GM19452 (cell line): ENCODE measurements at regions not wholly inside any gene's neighbourhood (a gene's known extent, or its start where the extent isn't known, plus 50 kb on each side); places are given as distances from the start of the nearest gene placed in this dataset.
"Not testable (repeated sequence)": the region's sequence is repeated elsewhere in the genome, so short reads cannot be mapped to it uniquely, and the experiment has no call there.

Experiments used
- ATAC-seq: cut with Tn5 transposase; IDR thresholded peaks from one replicate; pipeline ENCODE4 v1.9.1; 2021; ENCODE audit not compliant: unreplicated experiment

DNA sequence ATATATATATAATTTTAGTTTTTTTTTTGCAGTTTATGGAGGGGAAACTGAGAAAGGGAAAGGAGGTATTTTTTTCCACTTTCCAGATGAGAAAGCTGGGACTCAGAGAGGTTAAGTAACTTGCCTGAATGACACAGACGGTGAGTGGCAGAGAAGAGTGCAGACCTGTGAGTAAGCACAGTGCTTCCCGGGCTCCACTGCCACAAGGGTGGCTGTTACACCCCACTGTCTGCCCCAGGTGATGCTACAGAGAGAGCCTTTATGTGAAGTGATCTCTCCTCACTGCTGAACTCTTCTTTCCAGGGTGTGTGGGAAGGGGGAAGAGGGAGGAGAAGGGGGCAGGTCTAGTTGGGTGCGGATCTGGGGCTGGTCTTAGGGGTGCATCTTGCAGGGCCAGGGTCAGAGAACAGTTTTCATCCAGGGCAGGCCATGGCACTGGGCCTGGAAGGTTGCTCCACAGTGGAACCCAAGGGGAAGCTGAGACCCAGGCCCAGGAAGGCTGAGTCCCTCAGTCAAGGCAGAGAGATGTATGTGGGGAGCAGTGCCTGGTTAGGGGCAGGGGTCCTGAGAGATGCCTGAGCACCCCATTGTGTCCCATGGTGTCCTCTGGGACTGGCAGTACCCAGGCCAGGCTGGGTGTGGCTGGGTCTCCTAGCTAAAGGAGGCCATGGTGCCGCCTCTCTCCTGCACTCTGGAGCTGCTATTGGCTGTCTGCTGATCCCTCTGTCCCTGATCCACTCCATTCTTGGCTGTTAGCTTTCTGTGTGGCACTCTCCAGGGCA, 357.5 kb downstream of the PTPRU start:
- no peak for ATAC-seq

DNA sequence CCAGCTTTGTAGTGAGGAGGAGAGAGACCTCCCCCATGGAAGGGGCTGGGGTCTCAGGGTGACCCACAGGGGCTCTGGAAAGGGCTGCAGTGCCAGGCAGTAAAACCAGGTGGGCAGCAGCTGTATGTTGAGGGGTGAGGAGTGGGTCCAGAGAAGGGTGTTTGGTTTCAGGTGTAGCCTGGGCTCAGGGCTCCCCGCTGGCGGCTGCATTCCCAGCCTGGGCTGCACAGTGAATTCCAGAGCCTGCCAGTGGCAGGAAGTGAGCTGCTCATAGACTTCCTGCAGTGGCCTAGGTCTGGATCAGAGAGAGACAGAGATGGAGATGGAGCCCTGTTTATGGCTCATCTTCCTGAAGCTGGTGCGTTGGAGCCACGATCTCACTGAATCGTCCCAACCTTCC, 356.4 kb downstream of the PTPRU start:
- no peak for ATAC-seq

DNA sequence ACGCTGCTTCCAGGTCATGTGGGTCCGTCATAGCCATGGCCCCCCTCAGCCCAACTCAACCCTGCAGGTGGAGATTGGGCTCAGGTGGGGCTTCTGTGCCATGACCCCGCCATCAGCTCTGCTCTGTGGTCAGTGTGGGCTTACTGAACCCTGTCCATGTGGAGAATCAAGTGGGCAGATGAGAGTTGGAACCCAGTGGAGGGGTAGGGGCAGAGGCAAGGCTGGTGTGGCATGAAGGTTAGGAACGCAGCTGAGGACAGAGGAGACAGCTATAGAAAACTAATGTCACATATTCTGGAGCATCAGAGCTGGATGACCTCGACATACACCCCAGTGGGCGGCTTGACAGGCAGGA, 355.9 kb downstream of the PTPRU start:
- no peak for ATAC-seq

DNA sequence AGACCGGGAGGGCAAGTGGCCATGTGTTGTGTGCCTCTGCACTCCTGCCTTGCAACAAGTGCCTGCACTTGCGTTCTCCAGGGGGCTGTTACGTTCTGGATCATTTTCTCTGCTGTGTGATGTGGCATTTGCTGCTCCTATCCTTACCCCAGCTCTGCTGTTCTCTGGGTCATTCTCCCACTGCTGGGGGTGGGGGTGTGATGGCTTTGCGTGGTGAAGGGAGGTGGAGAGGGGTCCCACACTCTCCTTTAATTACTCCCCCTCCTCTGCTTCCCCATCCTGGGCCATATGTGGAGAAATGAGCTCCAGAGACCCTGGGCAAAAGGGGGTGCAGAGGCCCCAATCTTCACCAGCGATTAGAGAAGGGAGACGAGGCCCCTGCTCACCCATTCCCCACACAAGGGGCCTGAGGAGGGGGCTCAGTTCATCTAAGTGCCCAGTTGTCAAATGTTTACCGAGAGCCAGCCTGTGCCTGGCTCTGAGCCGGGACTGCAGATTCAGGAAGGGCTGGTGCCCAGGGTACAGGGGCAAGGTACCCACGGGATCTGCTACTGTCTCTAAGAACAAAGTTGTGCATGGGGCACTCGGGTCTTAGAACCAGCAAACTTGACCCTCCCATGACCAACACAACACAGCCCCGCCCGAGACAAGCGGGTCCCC, 355.4 kb downstream of the PTPRU start:
- ATAC-seq, result no peak

DNA sequence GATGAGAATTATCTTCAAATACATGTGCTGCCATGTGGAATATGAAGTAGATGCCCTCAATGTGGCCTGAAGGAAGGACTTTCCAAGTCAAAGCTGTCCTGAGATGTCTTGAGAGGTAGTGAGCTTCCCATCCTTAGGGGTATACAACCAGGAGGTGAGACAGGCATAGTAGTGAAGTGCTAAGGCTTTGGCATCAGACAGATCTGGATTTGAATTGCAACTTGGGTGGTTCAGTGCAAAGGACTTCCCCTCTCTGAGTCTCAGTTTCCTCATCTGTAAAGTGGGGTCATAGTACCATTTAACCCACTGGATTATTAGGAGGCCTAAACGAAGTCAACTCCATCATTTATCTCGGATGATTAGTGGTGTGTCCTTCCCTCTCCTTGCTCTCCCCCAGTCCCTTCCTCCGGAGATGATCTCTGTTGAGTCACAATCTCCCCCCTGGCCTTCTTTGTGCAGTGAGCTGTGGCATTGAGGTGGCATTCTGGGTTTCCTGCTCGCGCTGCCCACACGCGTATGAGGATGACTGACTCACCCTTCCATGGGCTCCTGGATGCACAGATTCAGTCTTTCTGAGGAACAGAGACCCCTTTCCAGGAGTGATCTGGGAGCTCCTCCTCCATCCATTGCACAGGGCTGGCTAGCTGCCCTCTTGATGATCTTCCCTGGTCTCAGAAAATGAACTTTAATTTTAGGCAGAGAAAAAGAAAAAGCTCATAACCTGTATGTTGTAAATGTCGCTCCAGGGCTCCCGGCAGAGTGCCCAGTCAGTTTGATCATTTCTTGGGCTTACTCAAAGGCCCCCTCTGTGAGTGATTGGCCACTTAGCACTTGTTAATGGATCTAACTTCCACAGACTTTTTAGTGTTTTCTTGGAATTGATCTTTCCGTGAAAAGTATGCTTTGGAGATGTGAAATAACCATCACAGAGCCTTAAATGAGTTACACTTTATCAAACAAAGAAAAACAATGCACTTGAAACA, 354.6 kb downstream of the PTPRU start:
- no peak for ATAC-seq

DNA sequence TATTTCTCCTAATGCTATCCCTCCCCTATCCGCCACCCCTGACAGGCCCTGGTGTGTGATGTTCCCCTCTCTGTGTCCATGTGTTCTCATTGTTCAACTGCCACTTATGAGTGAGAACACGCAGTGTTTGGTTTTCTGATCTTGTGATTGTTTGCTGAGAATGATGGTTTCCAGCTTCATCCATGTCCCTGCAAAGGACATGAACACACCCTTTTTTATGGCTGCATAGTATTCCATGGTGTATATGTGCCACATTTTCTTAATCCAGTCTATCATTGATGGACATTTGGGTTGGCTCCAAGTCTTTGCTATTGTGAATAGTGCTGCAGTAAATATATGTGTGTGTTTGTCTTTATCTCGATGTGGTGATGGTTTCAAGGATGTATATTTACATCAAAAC, 353.4 kb downstream of the PTPRU start:
- not testable (repeated sequence) for ATAC-seq

DNA sequence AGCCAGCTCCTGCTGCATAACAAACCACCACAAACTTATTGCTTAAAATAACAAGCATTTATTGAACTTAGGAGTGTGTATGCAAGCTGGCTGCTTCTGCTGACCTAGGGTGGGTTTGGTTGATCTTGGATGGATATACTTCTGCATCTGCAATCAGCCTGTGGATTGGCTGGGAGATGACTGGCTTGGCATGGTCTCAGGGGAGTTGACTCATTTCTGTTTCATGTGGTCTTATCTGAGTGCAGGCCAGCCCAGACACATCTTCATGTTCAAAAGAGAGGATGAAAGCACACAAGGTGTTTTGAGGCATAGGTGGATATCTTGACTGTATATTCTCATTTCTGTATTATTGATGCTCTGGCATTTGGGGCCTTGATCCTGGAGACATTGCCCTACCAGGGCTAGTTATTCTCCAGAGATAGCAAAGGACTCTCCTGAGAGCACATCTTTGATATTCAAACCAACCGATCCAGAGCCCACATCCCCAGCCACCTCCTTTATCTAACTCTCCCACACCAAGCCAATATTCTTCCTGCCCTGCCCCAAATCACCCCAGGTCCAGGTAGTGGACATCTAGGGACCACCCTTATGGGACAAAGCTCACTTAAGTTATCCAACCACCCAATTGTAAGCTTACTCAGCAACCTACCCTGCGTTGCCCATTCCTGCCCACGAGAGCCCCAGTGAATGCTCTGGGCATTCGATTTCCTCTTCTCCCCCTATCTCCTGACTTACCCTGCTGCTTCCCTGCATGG, 350.8 kb downstream of the PTPRU start:
- ATAC-seq, result no peak

DNA sequence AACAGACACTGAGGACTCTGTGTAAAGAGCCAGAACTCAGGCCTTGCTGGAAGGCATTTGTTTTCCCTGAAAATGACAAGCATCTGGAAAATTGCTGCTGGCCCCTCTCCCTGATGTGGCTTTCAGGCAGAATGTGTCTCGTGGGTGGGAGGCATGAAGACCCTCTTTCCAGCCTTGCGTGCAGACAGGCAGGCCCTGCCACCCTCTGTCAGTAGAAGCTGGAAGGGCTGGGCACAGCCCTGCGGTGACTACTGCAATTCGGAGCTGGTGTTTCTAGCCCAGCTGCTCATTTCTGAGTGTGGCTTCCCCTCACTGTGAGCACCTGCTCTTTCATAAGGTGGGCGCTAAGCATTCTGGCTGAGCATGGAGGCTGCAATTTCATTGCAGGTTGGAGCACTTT, 349.9 kb downstream of the PTPRU start:
- ATAC-seq, result no peak

DNA sequence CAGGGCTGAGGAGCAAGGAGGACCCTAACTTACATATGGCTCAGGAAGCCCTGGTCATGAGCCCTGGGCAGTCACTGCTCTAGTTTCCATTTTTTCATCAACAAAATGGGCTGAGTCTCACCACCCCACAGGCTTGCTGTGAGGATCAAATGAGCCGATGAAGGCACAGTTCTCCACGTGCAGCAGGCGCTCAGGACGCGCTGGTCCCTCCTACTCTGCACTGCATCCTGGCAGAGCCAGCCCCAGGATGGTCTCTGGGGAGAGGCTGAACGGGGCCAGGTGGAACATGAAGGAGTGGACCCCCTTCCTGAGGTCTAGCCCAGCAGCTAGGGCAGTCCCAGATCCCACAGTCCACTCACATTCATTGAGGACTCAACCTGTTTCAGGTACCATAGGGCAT, 349.3 kb downstream of the PTPRU start:
- no peak for ATAC-seq

DNA sequence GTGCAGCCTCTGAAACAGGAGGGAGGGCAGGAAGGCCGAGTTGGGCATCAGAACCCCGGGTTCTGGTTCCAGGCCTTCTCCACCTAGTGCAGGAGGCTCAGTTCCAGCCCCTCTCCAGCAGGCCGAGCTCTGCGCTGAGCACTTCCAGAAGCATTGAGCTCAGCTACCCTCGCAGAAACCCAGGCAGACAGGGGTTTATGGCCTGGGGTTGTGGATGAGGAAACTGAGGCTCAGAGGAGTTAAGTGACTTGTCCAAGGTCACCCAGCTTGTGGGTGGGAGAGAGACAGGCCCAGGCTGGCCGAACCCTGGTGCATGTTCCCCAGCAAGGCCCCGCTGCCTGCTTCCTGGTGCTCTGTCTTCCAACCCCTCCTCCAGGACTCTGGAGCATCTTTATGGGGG, 348.9 kb downstream of the PTPRU start:
- no peak for ATAC-seq

DNA sequence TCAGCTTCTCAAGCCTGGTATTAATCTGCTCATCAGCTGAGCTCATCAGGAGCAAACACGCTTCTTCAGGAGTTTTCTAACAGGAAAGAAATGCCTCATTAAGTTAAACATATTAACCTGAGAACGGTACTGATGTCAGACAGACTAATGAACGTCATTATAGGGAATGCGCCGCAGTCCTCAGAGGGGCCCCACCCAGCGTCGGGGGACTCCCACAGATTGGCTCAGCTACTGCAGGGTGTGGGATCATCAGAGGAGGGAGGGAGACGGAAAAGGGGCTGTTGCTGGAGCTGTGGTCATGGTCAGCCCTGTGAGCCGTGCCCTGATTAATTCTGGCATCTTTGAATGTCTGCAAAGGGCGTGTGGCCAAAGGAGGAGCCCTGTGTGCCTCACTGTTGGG, 348.5 kb downstream of the PTPRU start:
- ATAC-seq, result no peak

DNA sequence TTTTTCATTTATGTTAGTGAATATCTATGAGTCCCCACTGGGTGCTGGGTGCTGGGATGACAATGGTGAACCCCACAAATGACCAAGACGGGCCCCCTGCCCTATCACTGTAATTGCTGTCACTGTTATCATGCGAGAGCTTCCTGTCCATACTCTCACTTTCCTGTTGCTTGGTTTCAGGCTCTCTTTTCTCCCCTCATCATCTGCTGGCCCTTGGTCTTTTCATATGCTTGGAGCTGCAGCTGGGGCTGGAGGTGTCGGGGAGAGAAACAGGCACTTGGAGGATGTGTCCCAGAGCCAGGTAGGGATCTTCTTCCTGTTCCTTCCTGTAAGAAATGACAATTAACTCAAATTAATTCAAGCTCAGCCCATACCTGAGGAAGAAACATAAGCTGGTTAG, 348.0 kb downstream of the PTPRU start:
- ATAC-seq, result no peak

DNA sequence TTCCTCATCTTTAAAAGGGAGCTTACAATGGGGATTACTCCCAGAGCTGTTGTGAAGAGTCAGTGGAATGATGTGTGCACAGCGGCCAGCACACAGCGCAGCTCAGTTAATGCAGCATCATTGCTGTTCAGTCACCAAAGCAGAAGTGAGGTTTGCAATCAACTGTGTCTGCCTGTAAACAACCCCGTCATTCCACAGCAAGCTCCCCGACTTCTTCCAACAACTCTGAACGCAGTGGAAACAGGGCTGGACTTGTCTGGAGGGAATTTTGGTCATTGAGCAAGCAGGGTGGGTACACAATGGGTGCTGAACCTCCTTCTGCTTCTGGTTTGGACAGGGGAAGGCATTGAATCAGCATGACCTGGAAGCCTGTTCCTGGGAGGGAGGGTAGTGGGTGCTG, 347.4 kb downstream of the PTPRU start:
- no peak for ATAC-seq

DNA sequence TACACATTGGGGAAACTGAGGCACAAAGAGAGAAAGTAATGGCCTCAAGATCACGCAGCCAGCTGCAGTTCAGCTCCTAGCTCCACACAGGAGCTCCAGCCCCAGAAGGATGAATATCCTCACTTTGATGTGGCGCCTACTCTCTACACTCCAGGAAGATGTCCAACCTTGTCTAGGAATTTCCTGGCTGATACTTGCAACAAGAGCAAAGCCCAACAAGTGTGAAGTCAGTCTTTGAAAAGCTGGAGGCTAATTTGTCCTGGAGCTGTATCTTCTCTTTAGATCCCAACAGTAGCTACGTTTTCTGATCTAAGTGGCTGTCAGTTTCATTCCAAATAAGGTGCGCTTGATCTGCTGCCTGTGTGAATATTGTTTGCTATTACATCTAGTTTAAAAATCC, 344.9 kb downstream of the PTPRU start:
- no peak for ATAC-seq

DNA sequence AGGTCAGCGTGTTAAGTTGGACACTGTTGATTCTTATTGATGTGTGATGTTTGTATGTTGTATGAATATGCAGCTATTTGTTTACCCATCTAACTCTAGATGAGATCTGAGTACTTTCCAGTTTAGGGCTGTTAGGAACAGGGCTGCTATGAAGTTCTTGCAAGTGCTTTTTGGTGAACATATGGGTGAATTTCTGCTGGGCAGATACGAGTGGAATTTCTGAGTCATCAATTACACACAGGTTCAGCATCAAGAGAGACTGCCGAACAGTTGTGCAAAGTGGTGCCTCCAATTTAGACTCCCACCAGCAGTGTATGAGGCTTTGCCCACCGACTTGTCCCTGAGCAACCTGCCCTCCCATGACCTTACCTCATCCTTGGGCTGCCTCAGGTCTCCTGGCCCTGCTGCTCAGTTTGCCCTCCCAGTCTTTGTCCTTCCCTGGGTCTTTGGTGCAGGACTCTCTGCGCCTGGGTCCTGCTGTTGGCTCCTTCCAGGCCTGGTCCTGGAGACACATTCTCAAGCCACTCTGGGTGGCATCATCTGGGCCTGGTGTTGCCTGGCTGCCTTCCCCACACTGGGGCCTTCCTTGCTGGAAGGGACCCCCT, 343.6 kb downstream of the PTPRU start:
- ATAC-seq, result no peak

DNA sequence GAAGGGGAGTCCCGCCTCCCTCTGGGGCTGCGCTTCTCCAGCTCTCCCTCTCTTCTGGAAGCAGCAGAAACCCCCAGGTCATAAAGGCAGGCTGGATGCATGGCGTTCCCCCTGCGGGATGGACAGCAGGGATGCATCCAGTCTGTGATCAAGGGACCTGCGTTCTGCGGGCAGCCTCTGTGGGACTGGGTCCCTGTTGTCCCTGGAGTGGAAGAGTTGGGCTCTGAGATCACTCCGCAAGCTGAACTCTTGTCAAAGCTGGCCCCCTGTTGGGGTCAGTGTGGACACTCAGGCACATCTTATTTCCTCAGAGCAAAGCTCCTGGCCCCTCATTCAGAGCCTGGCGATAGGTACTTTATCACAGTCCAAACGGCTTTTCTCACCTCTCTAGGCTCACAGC, 341.2 kb downstream of the PTPRU start:
- ATAC-seq, result no peak

DNA sequence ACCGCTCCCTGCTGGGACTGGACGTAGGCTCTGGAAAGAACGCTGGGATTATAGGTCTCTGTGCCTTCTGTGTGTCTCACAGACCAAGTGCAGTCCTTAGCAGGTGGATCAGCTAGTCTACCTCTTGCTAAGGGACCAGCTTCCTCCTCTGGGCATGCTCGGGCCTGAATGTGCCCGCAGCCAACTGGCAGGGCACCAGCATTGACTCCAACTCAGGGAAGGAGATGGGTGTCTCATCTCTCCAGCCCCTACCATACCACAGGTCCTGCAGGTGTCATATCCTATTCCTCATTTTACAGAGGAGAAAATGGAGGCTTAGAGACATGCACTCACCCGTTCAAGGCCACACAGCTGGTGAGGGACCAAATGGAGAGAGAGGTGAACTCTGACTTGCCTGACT, 340.2 kb downstream of the PTPRU start:
- ATAC-seq, result no peak

DNA sequence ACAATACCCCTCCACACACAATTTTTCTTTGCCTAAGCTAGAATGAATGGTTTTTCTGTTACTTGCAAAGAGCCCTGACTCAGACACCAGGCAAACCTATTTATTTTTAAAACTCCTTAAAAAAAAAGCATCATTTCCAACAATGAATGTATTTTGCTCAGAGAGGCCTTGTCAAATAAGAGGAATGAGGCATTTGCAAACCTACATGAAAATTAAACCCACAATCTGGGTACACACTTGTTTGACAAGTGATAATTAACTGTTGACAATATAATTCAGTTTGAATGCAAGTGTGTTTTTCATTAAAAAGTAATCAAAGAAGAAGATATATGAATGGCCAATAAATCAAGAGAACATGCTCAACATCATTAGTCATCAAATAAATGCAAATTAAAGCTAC, 339.5 kb downstream of the PTPRU start:
- ATAC-seq, result no peak

DNA sequence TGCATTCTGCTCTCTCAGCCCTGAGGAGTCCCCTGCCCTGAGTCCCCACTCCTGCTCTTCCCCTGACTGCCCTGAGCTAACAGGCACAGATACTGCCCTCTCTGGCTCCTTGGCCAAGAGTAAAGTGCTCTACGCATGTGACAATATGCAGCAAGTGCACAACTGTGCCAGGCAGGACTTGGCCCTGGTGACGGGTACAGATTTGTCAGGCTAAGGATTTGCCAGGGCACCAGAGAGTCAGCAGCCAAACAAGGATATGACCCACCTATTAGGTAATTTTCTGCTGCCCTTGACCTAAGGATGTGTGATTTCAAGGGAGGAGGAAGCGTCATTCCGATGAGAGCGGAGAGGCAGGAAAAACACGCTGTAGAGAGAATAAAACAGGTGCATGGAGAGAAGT, 339.0 kb downstream of the PTPRU start:
- no peak for ATAC-seq

DNA sequence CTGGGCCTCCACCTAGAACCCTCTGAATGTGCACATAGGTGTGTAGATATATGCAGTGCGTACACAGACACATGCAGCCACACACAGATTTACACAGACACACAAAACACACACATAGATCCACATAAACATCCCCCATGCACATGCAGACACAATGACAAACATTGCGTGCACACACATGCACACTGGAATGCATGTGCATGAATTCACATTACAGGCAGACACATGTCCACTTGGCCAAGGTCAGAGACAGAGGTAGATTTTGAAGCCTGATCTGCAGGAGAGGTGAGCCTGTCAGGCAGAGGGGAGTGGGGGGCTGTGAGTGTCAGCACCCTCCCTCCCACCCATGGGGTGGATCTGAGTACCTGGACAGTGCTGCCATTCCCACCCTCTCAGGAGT, 338.5 kb downstream of the PTPRU start:
- ATAC-seq, result no peak
